Endothelial cell of umbilical vein (primary cell): ENCODE measurements at regions not wholly inside any gene's neighbourhood (a gene's known extent, or its start where the extent isn't known, plus 50 kb on each side); places are given as distances from the start of the nearest gene placed in this dataset.

Experiments
- BruUV-seq: library from RNA; stranded (reverse); fragments of 400-500 nt; replicated peaks from 2 replicates; lab custom pipeline; 2021; lab: Mats Ljungman, UMichigan
- CTCF ChIA-PET: fragments of 300-600, 350-600 bp; sonication (Branson Sonifier 250); formaldehyde crosslinking; loops from one replicate; lab custom pipeline; 2021; ENCODE audit warnings: antibody characterized with exemption, inconsistent platforms; lab: Charles Lee
- POLR2A ChIA-PET: fragments of 300-600, 350-600 bp; sonication (Branson Sonifier 250); formaldehyde crosslinking; loops from one replicate; lab custom pipeline; 2021; ENCODE audit warnings: antibody characterized with exemption, inconsistent platforms; lab: Charles Lee
- DNase-seq: peaks from one replicate; pipeline ENCODE4 v3.0.0-alpha.2; 2011; ENCODE audit warnings: low read depth, low spot score
- FAIRE-seq: peaks from 2 replicates; lab custom pipeline; 2011; peaks lifted over from hg19 to GRCh38; lab: Jason Lieb, UNC
- H2AFZ ChIP-seq: 2 replicates; pipeline ENCODE4 v1.6.0; 2012; ENCODE audit warnings: low read depth, low read length, control low read depth, inconsistent platforms
- H3K27ac ChIP-seq: 2 replicates; pipeline ENCODE4 v1.5.1; 2011; ENCODE audit warnings: low read depth, mild to moderate bottlenecking, control low read depth, low read length, moderate library complexity; ENCODE audit not compliant: insufficient read depth
- H3K27me3 ChIP-seq, 2 experiments: 2 replicates each; pipeline versions ENCODE4 v1.6.0 to v1.6.1; 2011; ENCODE audit warnings: low read length in 2 of 2, mixed read lengths in 1 of 2; ENCODE audit not compliant: control insufficient read depth in 2 of 2, insufficient read depth in 2 of 2
- H3K36me3 ChIP-seq, 2 experiments: 2 replicates in 1 of 2; 3 replicates in 1 of 2; pipeline ENCODE4 v1.5.1; 2011; ENCODE audit warnings: low read length in 2 of 2, mild to moderate bottlenecking in 1 of 2, moderate library complexity in 1 of 2; ENCODE audit not compliant: control insufficient read depth in 2 of 2, insufficient read depth in 2 of 2; ENCODE audit errors: extremely low read depth in 1 of 2
- H3K4me1 ChIP-seq: 3 replicates; pipeline ENCODE4 v1.5.1; 2011; ENCODE audit warnings: mild to moderate bottlenecking, low read length; ENCODE audit not compliant: control insufficient read depth, insufficient read depth; ENCODE audit errors: extremely low read depth
- H3K4me2 ChIP-seq: 2 replicates; pipeline ENCODE4 v1.6.1; 2011; ENCODE audit warnings: low read length, control low read depth, mixed read lengths; ENCODE audit not compliant: insufficient read depth
- H3K4me3 ChIP-seq, 3 experiments: fragments of 200-600 bp in 1 of 3; sonication (generic), shearing (Covaris generic) in 1 of 3; replicated peaks in 1 of 3; 2 replicates each; pipeline ENCODE4 v1.5.1; 2011 to 2016; ENCODE audit warnings: control low read depth in 3 of 3, low read length in 3 of 3, mild to moderate bottlenecking in 2 of 3, inconsistent platforms in 1 of 3, low read depth in 1 of 3, moderate library complexity in 1 of 3; ENCODE audit not compliant: insufficient read depth in 1 of 3
- H3K79me2 ChIP-seq: 2 replicates; pipeline ENCODE4 v1.6.0; 2012; ENCODE audit warnings: low read length, inconsistent platforms; ENCODE audit not compliant: control insufficient read depth, insufficient read depth
- H3K9ac ChIP-seq: replicated peaks from 2 replicates; pipeline ENCODE3; 2011; ENCODE audit warnings: low read length, control low read depth; ENCODE audit not compliant: insufficient read depth; ENCODE audit errors: extremely low read depth
- H3K9me1 ChIP-seq: replicated peaks from 3 replicates; pipeline ENCODE4 v1.6.0; 2011; ENCODE audit warnings: mild to moderate bottlenecking, low read length; ENCODE audit not compliant: control insufficient read depth, insufficient read depth; ENCODE audit errors: extremely low read depth
- H3K9me3 ChIP-seq: replicated peaks from 2 replicates; pipeline ENCODE4 v1.5.1; 2012; ENCODE audit warnings: low read length, inconsistent platforms; ENCODE audit not compliant: control insufficient read depth, insufficient read depth
- H4K20me1 ChIP-seq: replicated peaks from 2 replicates; pipeline ENCODE3; 2011; ENCODE audit warnings: mild to moderate bottlenecking, low read length; ENCODE audit not compliant: control insufficient read depth, insufficient read depth; ENCODE audit errors: extremely low read depth
- CTCF ChIP-seq, 2 donors: IDR thresholded peaks; 1 replicate in 1 of 2; 2 replicates in 1 of 2; pipeline ENCODE4 v1.5.1; 2011; ENCODE audit warnings: low read length in 2 of 2, mild to moderate bottlenecking in 2 of 2, moderate library complexity in 2 of 2, control low read depth in 1 of 2, inconsistent platforms in 1 of 2, low read depth in 1 of 2; ENCODE audit not compliant: insufficient read depth in 1 of 2; ENCODE audit errors: extremely low read depth in 1 of 2
- EZH2 ChIP-seq: IDR thresholded peaks from 2 replicates; pipeline ENCODE4 v1.6.1; 2012; ENCODE audit warnings: borderline replicate concordance, low read depth, mild to moderate bottlenecking, moderate library complexity, low read length, inconsistent platforms; ENCODE audit not compliant: severe bottlenecking
- FOS ChIP-seq: IDR thresholded peaks from 2 replicates; pipeline ENCODE4 v1.6.1; 2011; ENCODE audit warnings: mild to moderate bottlenecking, low read length, moderate library complexity, borderline replicate concordance; ENCODE audit not compliant: insufficient read depth
- GATA2 ChIP-seq: IDR thresholded peaks from 2 replicates; pipeline ENCODE4 v1.7.0; 2011; ENCODE audit warnings: low read depth, mild to moderate bottlenecking, moderate library complexity, mixed read lengths, low read length; ENCODE audit not compliant: insufficient read length, insufficient read depth
- JUN ChIP-seq: IDR thresholded peaks from 2 replicates; pipeline ENCODE4 v1.6.1; 2011; ENCODE audit warnings: borderline replicate concordance, low read depth; ENCODE audit not compliant: insufficient read length, insufficient read depth
- MAX ChIP-seq: IDR thresholded peaks from 2 replicates; pipeline ENCODE4 v1.6.1; 2011; ENCODE audit not compliant: insufficient read depth, insufficient read length
- MYC ChIP-seq: IDR thresholded peaks from one replicate; pipeline ENCODE4 v1.6.1; 2011; ENCODE audit warnings: mild to moderate bottlenecking, low read depth, low read length
- POLR2A ChIP-seq: IDR thresholded peaks from 2 replicates; pipeline ENCODE4 v1.6.1; 2012; ENCODE audit warnings: low read depth, mild to moderate bottlenecking, control low read depth, low read length
- POLR2AphosphoS5 ChIP-seq: IDR thresholded peaks from 2 replicates; pipeline ENCODE4 v1.6.1; 2012; ENCODE audit warnings: low read depth, mild to moderate bottlenecking, control low read depth, low read length, moderate library complexity; ENCODE audit not compliant: insufficient read depth
- dilution Hi-C: fragments of 300-500 bp; cut with MboI; formaldehyde crosslinking; loops from one replicate; pipeline ENCODE4 v1.15.0; 2019; ENCODE audit warnings: low sequenced_read_pairs; ENCODE audit not compliant: extremely low pct_ligation_motif_present
- intact Hi-C: fragments of 100-400 bp; cut with micrococcal nuclease; formaldehyde crosslinking; loops from one replicate; pipeline ENCODE4 v1.10.0; 2022

GRCh38 chr6:86142326-86142725 is 499.6 kb upstream of the SYNCRIP start:
- H3K79me2 ChIP-seq = no peaks in the 10 kb centered on the region
- H3K27me3 ChIP-seq = no peaks in the 10 kb centered on the region
- no peak for FAIRE-seq
- no peaks in the 10 kb centered on the region for H3K4me1 ChIP-seq
- no peak overlapping the region for H3K27ac ChIP-seq
- no peak overlapping the region for H2AFZ ChIP-seq
- H3K9ac ChIP-seq = no peak overlapping the region
- BruUV-seq = no TSS peak
- no peak for DNase-seq
- H3K9me1 ChIP-seq = no peaks in the 10 kb centered on the region
- dilution Hi-C loops (no loop called here), intact Hi-C loops (no loop called here)
- H4K20me1 ChIP-seq = no peaks in the 10 kb centered on the region
- POLR2A ChIA-PET = no interaction called here
- H3K4me2 ChIP-seq = no peak overlapping the region
- TF ChIP-seq FOS (no peak), POLR2AphosphoS5 (no peak), JUN (no peak), GATA2 (no peak), CTCF (IDR thresholded peaks at IDR 0.05; ENCODE audit: extremely low read depth in 1 of 2, insufficient read depth in 1 of 2, low read depth in 1 of 2, low read length in 2 of 2) (no peak), EZH2 (no peak), MAX (no peak), MYC (no peak), POLR2A (no peak)
- H3K36me3 ChIP-seq = no peaks in the 10 kb centered on the region
- no peaks in the 10 kb centered on the region for H3K9me3 ChIP-seq
- CTCF ChIA-PET = no interaction called here
- no peak overlapping the region for H3K4me3 ChIP-seq
